ENCODE measurements at regions not wholly inside any gene's neighbourhood (a gene's known extent, or its start where the extent isn't known, plus 50 kb on each side); places are given as distances from the start of the nearest gene placed in this dataset.

- DNase-seq (ENCODE audit: low read depth in 3 of 3), result no peak
These were observed 162.6 kb upstream of the E2F8 start for GRCh38 chr11:19403196-19403895.

GRCh38 chr11:19400296-19400695 lies 159.6 kb upstream of the E2F8 start:
- no peak for DNase-seq (ENCODE audit: low read depth in 3 of 3)

- DNase-seq (ENCODE audit: low read depth in 3 of 3), result no peak
These were observed 158.2 kb upstream of the E2F8 start for GRCh38 chr11:19398772-19399527.

- DNase-seq (ENCODE audit: low read depth in 3 of 3), result no peak
These were observed 157.5 kb upstream of the E2F8 start for GRCh38 chr11:19398273-19398672.

GRCh38 chr11:19395050-19395449 lies 154.3 kb upstream of the E2F8 start:
- DNase-seq (ENCODE audit: low read depth in 3 of 3), result no peak

GRCh38 chr11:19394525-19395016 lies 153.8 kb upstream of the E2F8 start:
- no peak for DNase-seq (ENCODE audit: low read depth in 3 of 3)

GRCh38 chr11:19393941-19394340 lies 153.2 kb upstream of the E2F8 start:
- DNase-seq (ENCODE audit: low read depth in 3 of 3), result no peak

- no peak for DNase-seq (ENCODE audit: low read depth in 3 of 3)
These were observed 152.2 kb upstream of the E2F8 start for GRCh38 chr11:19392847-19393518.

- no peak for DNase-seq (ENCODE audit: low read depth in 3 of 3)
These were observed 151.6 kb upstream of the E2F8 start for GRCh38 chr11:19392321-19392720.

- DNase-seq (ENCODE audit: low read depth in 3 of 3), result no peak
These were observed 150.9 kb upstream of the E2F8 start for GRCh38 chr11:19391652-19392051.

- DNase-seq (ENCODE audit: low read depth in 3 of 3), result no peak
These were observed 150.3 kb upstream of the E2F8 start for GRCh38 chr11:19391026-19391425.

GRCh38 chr11:19389787-19390303 lies 149.1 kb upstream of the E2F8 start:
- DNase-seq (ENCODE audit: low read depth in 3 of 3), result no peak

GRCh38 chr11:19382131-19382611 lies 141.4 kb upstream of the E2F8 start:
- no peak for DNase-seq (ENCODE audit: low read depth in 3 of 3)

GRCh38 chr11:19380375-19380774 lies 139.6 kb upstream of the E2F8 start:
- no peak for DNase-seq (ENCODE audit: low read depth in 3 of 3)

GRCh38 chr11:19379465-19379864 lies 138.7 kb upstream of the E2F8 start:
- DNase-seq (ENCODE audit: low read depth in 3 of 3), result no peak

GRCh38 chr11:19378814-19379213 lies 138.1 kb upstream of the E2F8 start:
- DNase-seq (ENCODE audit: low read depth in 3 of 3), result no peak

- no peak for DNase-seq (ENCODE audit: low read depth in 3 of 3)
These were observed 137.1 kb upstream of the E2F8 start for GRCh38 chr11:19377881-19378280.

GRCh38 chr11:19375440-19375839 lies 134.7 kb upstream of the E2F8 start:
- no peak for DNase-seq (ENCODE audit: low read depth in 3 of 3)

- no peak for DNase-seq (ENCODE audit: low read depth in 3 of 3)
These were observed 133.4 kb upstream of the E2F8 start for GRCh38 chr11:19374151-19374569.

- no peak for DNase-seq (ENCODE audit: low read depth in 3 of 3)
These were observed 131.6 kb upstream of the E2F8 start for GRCh38 chr11:19372381-19372780.

- no peak for DNase-seq (ENCODE audit: low read depth in 3 of 3)
These were observed 129.5 kb upstream of the E2F8 start for GRCh38 chr11:19370100-19370861.

Measured in stimulated activated CD4-positive, alpha-beta T cell treated with anti-CD3 and anti-CD28 coated beads, TNF-alpha, amount 100 ng/mL, for 48 hours (primary cell).